ENCODE measurements at regions not wholly inside any gene's neighbourhood (a gene's known extent, or its start where the extent isn't known, plus 50 kb on each side); places are given as distances from the start of the nearest gene placed in this dataset.

- H3K4me3 ChIP-seq (replicated peaks; ENCODE audit: low read depth, low read length), result no peak overlapping the region
- no peak for DNase-seq (ENCODE audit: extremely low read depth, low read depth)
- no peak for TF ChIP-seq CTCF (IDR thresholded peaks at IDR 0.05; ENCODE audit: low read depth, low read length, missing control alignments)
Observed at GRCh38 chr20:12177657-12178293, 260.1 kb downstream of the BTBD3 start.

DNA sequence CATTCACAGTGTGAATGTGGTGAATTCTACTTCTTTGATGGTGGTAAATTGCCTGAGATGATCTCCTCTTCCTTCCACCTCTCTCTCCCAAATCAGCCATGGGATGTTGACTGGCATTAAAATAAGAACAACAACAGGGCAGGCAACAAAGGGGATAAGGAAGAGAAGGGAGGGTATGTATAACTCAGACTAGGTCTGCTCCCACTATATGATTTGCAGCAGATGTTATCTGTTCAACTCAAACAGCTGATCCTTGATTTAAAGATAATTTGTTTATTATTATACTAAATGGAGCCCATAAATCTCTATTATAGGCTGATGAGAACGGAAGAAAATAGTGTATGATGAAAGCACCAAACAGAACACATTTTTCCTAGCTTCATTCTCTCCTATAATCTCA lies 262.0 kb downstream of the BTBD3 start:
- no peak overlapping the region for H3K4me3 ChIP-seq (replicated peaks; ENCODE audit: low read depth, low read length)
- TF ChIP-seq CTCF (IDR thresholded peaks at IDR 0.05; ENCODE audit: low read depth, low read length, missing control alignments), result no peak
- no peak for DNase-seq (ENCODE audit: extremely low read depth, low read depth)

GRCh38 chr20:12180107-12180661 lies 262.5 kb downstream of the BTBD3 start:
- DNase-seq (ENCODE audit: extremely low read depth, low read depth), result no peak
- no peak for TF ChIP-seq CTCF (IDR thresholded peaks at IDR 0.05; ENCODE audit: low read depth, low read length, missing control alignments)
- H3K4me3 ChIP-seq (replicated peaks; ENCODE audit: low read depth, low read length), result no peak overlapping the region

GRCh38 chr20:12198281-12198680 lies 280.6 kb downstream of the BTBD3 start:
- DNase-seq (ENCODE audit: extremely low read depth, low read depth), result no peak
- no peak for TF ChIP-seq CTCF (IDR thresholded peaks at IDR 0.05; ENCODE audit: low read depth, low read length, missing control alignments)
- no peak overlapping the region for H3K4me3 ChIP-seq (replicated peaks; ENCODE audit: low read depth, low read length)

- TF ChIP-seq CTCF (IDR thresholded peaks at IDR 0.05; ENCODE audit: low read depth, low read length, missing control alignments), result no peak
- no peak overlapping the region for H3K4me3 ChIP-seq (replicated peaks; ENCODE audit: low read depth, low read length)
- DNase-seq (ENCODE audit: extremely low read depth, low read depth), result no peak
Observed at GRCh38 chr20:12199703-12200102, 282.0 kb downstream of the BTBD3 start.

GRCh38 chr20:12201289-12201991 lies 283.7 kb downstream of the BTBD3 start:
- no peak overlapping the region for H3K4me3 ChIP-seq (replicated peaks; ENCODE audit: low read depth, low read length)
- peak; percentile 16 for DNase-seq (ENCODE audit: extremely low read depth, low read depth)
- TF ChIP-seq CTCF (IDR thresholded peaks at IDR 0.05; ENCODE audit: low read depth, low read length, missing control alignments), result no peak
